DOHH2 (cell line): ENCODE measurements at regions not wholly inside any gene's neighbourhood (a gene's known extent, or its start where the extent isn't known, plus 50 kb on each side); places are given as distances from the start of the nearest gene placed in this dataset.

Experiments
- H3F3A ChIP-seq: fragments of 200-600 bp; sonication (generic), shearing (Covaris generic); 2 replicates; pipeline ENCODE4 v1.6.0; 2016; ENCODE audit warnings: antibody characterized with exemption, mild to moderate bottlenecking; ENCODE audit not compliant: control insufficient read depth, insufficient read depth
- H3K27ac ChIP-seq: fragments of 200-600 bp; sonication (generic); 2 replicates; pipeline ENCODE4 v1.5.1; 2014; ENCODE audit warnings: low read depth, mild to moderate bottlenecking, low read length, moderate library complexity
- H3K27me3 ChIP-seq: fragments of 200-600 bp; sonication (generic); 2 replicates; pipeline ENCODE4 v1.6.1; 2014; ENCODE audit warnings: mild to moderate bottlenecking, low read length, mixed read lengths; ENCODE audit not compliant: control insufficient read depth
- H3K36me3 ChIP-seq: fragments of 200-600 bp; sonication (generic); 2 replicates; pipeline ENCODE4 v1.6.1; 2014; ENCODE audit warnings: mild to moderate bottlenecking, low read length, moderate library complexity, mixed read lengths; ENCODE audit not compliant: control insufficient read depth
- H3K4me1 ChIP-seq: fragments of 200-600 bp; sonication (generic); 2 replicates; pipeline ENCODE4 v1.6.1; 2014; ENCODE audit warnings: mild to moderate bottlenecking, low read length, mixed read lengths; ENCODE audit not compliant: control insufficient read depth
- H3K4me2 ChIP-seq: fragments of 200-600 bp; sonication (generic); 2 replicates; pipeline ENCODE4 v1.6.0; 2014; ENCODE audit warnings: mild to moderate bottlenecking, low read length, moderate library complexity
- H3K4me3 ChIP-seq: fragments of 200-600 bp; sonication (generic); 2 replicates; pipeline ENCODE4 v1.5.1; 2014; ENCODE audit warnings: mild to moderate bottlenecking, low read length, mixed read lengths
- H3K79me2 ChIP-seq: fragments of 200-600 bp; sonication (generic); 2 replicates; pipeline ENCODE4 v1.6.1; 2014; ENCODE audit warnings: mild to moderate bottlenecking, low read length, mixed read lengths; ENCODE audit not compliant: control insufficient read depth
- H3K9me2 ChIP-seq: fragments of 200-600 bp; sonication (generic); replicated peaks from 2 replicates; pipeline ENCODE4 v1.6.1; 2014; ENCODE audit warnings: mild to moderate bottlenecking, low read length, mixed read lengths; ENCODE audit not compliant: control insufficient read depth
- H3K9me3 ChIP-seq: fragments of 200-600 bp; sonication (generic); 2 replicates; pipeline ENCODE4 v1.6.1; 2014; ENCODE audit warnings: antibody characterized with exemption, low read length, mixed read lengths; ENCODE audit not compliant: control insufficient read depth, insufficient read depth
- H4K20me1 ChIP-seq: fragments of 200-600 bp; sonication (generic); 2 replicates; pipeline ENCODE4 v1.6.0; 2014; ENCODE audit warnings: low read depth, mild to moderate bottlenecking, antibody characterized with exemption, low read length, moderate library complexity; ENCODE audit not compliant: control insufficient read depth, insufficient read depth
- CTCF ChIP-seq: fragments of 200-600 bp; sonication (generic); IDR thresholded peaks from one replicate; pipeline ENCODE4 v1.5.1; 2014; ENCODE audit warnings: antibody characterized with exemption, mild to moderate bottlenecking, low read depth, low read length; ENCODE audit not compliant: poor library complexity, severe bottlenecking
- EZH2phosphoT487 ChIP-seq: fragments of 200-600 bp; sonication (generic); IDR thresholded peaks from 2 replicates; pipeline ENCODE4 v1.6.1; 2017; ENCODE audit warnings: borderline replicate concordance, mild to moderate bottlenecking, antibody characterized with exemption, low read length, moderate library complexity, mixed read lengths

- no peak for TF ChIP-seq CTCF
- no peak for TF ChIP-seq EZH2phosphoT487
- H3K9me3 ChIP-seq, result peaks cover 4% of the 10 kb centered on the region; the same call in 1 of the 2 replicates
- H3F3A ChIP-seq, result no peaks in the 10 kb centered on the region
- no peaks in the 10 kb centered on the region for H3K4me1 ChIP-seq
- no peaks in the 10 kb centered on the region for H3K79me2 ChIP-seq
- H3K4me3 ChIP-seq, result no peak overlapping the region
- H3K9me2 ChIP-seq, result no peaks in the 10 kb centered on the region
- no peaks in the 10 kb centered on the region for H3K36me3 ChIP-seq
- no peak overlapping the region for H3K27ac ChIP-seq
- H3K27me3 ChIP-seq, result no peaks in the 10 kb centered on the region
- no peaks in the 10 kb centered on the region for H4K20me1 ChIP-seq
- no peak overlapping the region for H3K4me2 ChIP-seq
Measured at GRCh38 chr12:82583756-82584155, 103.0 kb upstream of the TMTC2 start.

GRCh38 chr12:82593143-82593542 is 93.6 kb upstream of the TMTC2 start:
- TF ChIP-seq EZH2phosphoT487, result no peak
- no peak for TF ChIP-seq CTCF
- no peaks in the 10 kb centered on the region for H3K9me2 ChIP-seq
- no peak overlapping the region for H3K4me3 ChIP-seq
- no peaks in the 10 kb centered on the region for H3K9me3 ChIP-seq
- H3K79me2 ChIP-seq, result no peaks in the 10 kb centered on the region
- H3K36me3 ChIP-seq, result no peaks in the 10 kb centered on the region
- H4K20me1 ChIP-seq, result no peaks in the 10 kb centered on the region
- peaks cover 7% of the 10 kb centered on the region; the same call in 1 of the 2 replicates for H3F3A ChIP-seq
- H3K4me2 ChIP-seq, result peak overlapping the region; percentile 53; the same call in 1 of the 2 replicates
- H3K4me1 ChIP-seq, result peaks cover 52% of the 10 kb centered on the region
- H3K27ac ChIP-seq, result peak overlapping the region; percentile 69; the same call in 1 of the 2 replicates
- H3K27me3 ChIP-seq, result no peaks in the 10 kb centered on the region

GRCh38 chr12:82593901-82594396 is 92.8 kb upstream of the TMTC2 start:
- H3K27ac ChIP-seq, result peak overlapping the region; percentile 69
- H3F3A ChIP-seq, result peaks cover 7% of the 10 kb centered on the region; the same call in 1 of the 2 replicates
- no peaks in the 10 kb centered on the region for H3K9me2 ChIP-seq
- H3K4me1 ChIP-seq, result peaks cover 60% of the 10 kb centered on the region
- H3K79me2 ChIP-seq, result no peaks in the 10 kb centered on the region
- H3K27me3 ChIP-seq, result no peaks in the 10 kb centered on the region
- TF ChIP-seq EZH2phosphoT487, result no peak
- no peak for TF ChIP-seq CTCF
- peak overlapping the region; percentile 53 for H3K4me2 ChIP-seq
- H3K36me3 ChIP-seq, result no peaks in the 10 kb centered on the region
- H3K9me3 ChIP-seq, result no peaks in the 10 kb centered on the region
- H3K4me3 ChIP-seq, result peak overlapping the region; percentile 27
- H4K20me1 ChIP-seq, result no peaks in the 10 kb centered on the region
